ENCODE measurements at regions not wholly inside any gene's neighbourhood (a gene's known extent, or its start where the extent isn't known, plus 50 kb on each side); places are given as distances from the start of the nearest gene placed in this dataset.

DNA sequence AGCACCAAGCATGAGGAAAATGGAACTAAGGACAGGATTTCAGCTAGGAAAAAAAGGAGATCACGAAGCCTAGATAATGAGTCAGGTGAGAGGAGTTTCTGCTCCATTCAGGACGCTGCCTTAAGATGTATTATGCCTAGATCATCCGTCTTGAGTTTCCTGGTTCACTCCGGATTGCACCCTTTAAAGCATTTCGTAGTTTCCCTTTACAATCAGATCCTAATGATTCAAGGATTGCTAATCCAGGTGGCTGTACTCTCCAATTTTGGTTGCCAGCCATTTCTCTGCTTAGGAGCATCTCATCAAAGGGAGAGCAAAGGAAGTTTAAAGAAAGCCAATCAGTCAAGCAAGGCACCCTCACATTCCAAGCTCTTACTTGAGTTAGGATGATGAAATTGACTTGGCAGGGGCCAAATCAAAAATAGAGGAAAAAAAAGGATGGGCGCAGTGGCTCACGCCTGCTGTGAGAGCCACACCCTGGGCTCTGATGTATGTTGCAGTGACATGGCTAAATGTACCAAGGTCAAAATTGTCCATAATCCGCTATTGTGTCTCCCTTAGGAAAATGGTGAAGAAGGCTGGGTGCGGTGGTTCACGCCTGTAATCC is 156.9 kb upstream of the SOD1 start:
- no peak for DNase-seq (ENCODE audit: low spot score)
- no peak for FAIRE-seq

DNA sequence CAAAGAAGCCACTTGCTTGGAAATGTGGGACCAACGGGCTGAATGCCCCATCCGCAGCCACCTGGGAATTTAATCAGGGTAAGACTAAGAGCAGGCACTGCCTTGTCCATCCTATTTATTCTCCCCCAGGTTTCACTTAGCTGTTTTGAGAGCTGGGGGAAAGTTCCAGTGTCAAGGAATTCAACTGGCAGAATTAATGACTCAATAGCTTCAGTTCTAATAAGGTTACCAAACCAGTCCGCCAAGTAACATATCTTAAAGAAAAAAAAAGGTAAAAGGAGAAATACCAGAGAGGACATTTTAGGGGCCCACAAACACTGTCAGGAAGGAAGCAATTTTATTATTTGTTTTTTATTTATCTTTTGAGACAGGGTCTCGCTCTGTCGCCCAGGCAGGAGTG is 157.6 kb upstream of the SOD1 start:
- no peak for DNase-seq (ENCODE audit: low spot score)
- no peak for FAIRE-seq

DNA sequence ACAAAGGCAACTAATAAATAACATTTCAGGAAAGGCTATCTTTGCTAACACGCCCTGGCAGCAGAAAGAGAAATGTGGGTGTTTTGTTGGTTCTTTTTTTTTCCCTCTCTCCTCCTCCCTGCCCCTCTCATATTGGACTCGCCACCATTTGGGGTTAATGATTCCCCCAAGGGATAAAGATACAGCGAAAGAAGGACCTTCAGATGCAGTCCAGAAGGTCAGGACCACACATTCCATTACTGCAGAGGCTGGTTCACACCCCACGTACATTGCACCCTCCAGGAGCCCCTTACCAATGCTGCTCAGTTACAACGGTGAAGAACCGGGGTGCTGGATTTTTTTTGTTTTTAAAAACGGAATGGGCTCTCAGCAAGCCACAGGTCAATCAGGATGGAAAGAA is 156.9 kb upstream of the TIAM1 start:
- no peak for FAIRE-seq
- DNase-seq (ENCODE audit: low spot score), result no peak

DNA sequence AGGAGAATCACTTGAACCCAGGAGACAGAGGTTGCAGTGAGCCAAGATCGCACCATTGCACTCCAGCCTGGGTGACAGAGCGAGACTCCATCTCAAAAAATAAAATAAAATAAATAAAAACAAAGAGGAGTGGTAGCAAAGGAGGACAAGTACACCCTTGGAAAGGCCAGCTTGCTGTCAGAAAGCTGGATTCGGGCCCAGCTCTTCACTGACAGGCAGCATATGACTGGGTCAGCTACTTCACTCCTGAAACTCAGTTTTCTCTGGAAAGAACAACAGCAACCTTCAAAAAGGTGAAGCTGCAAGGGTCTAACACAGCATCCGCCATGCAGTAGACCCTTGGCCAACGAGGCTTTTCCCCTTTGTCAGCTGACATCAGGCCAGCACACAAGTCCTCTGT is 156.0 kb upstream of the TIAM1 start:
- FAIRE-seq (no peak), DNase-seq (ENCODE audit: low spot score) (no peak)

DNA sequence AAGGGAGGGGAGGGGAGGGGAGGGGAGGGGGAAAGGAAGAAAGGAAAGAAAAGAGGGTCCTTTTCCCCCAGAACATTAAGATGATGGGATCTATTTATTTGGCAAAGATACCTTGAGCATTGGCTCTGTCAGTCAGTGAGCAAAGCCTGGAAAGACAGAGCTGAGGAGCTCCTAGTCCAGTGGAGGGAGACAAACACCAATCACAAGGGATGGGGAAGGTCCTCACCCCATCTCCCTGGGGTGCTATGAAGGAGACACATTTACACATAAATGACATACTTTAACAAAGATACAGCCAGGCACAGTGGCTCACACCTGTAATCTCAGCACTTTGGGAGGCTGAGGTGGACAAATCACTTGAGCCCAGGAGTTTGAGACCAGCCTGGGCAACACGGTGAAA is 154.9 kb upstream of the TIAM1 start:
- DNase-seq (ENCODE audit: low spot score) (no peak), FAIRE-seq (no peak)

DNA sequence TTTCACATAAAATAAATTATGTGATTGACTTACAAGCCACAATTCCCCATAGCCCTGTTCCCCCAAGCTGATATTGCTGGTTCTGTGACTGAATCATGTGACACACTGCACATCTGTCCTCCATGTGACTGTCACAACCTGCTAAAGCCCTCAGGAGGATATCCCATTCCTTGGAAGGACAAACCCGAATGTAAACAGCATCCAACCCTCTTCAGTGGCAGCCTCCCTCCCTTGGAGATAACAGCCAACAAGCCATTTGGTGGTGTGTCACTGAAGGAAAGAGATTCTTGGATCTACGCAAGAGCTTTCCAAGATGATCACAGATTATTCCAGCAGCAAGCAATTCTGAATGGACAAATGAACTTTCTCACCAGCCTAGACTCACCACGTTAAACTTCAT is 153.9 kb upstream of the TIAM1 start:
- FAIRE-seq (no peak), DNase-seq (ENCODE audit: low spot score) (no peak)

DNA sequence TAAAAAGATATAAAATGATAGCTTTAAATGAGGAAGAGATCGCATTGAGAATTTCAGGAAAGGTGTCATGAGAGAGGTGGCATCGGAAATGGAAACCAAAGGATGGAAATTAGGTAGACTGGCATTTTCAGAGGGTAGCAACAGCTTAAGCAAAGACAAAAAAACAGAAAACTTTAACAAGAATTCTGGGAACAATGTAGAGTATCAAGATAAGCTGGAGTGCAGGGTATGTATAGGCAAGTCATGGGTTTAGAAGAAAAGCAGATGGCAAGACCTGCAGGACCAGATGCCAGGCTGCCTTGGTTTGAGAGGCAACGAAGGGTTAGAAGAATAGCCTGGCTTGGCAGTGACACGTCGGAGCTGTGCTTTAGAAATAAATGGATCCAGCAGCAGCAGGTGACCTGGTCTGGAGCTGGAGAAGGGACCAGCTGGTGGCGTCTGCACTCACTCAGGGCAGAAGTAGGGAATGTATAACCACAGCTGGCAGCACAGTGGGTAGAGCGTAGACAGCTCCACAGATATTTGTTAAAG is 149.4 kb upstream of the TIAM1 start:
- DNase-seq (ENCODE audit: low spot score) (no peak), FAIRE-seq (no peak)

DNA sequence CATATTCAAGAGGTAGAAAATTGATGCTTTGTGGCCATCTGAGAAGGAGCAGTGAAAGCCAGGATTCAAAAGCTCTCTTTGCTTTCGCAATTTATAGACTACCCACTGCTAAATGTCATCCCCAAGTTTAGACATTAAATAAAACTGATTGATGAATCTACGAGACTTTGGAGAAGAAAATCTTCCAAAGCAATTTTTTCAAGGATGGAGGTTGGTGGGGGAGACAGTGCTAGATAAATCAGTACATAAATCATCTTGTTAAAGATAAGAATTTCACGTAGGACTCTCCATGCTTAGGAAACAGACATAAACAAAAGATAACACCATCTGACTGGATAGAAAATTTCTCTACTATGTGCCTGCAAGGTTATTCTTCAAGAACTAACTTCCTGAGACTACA is 147.6 kb upstream of the TIAM1 start:
- FAIRE-seq, result no peak

DNA sequence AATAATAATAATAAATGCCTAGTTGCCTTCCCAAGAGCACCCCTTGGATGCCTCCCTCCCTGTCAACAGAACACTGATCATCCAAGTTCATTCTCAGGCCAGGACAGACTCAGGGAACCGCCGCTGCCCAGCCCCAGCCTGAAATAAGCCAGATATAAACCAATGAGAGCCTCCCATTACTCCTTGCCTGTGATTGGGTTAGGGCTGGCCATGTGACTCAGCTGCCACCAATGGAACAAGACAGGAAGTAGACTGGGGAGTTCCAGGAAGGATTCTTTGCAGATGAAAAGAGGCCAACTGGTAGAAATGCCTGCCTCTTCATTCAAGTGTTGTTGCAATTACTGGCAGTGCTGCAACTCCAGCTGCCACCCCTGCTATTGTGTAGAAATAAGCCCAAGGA is 146.4 kb upstream of the TIAM1 start:
- DNase-seq (ENCODE audit: low spot score) (no peak), FAIRE-seq (no peak)

More for the DNA sequence above, 147.6 kb upstream of the TIAM1 start:
- DNase-seq (ENCODE audit: low spot score), result no peak

DNA sequence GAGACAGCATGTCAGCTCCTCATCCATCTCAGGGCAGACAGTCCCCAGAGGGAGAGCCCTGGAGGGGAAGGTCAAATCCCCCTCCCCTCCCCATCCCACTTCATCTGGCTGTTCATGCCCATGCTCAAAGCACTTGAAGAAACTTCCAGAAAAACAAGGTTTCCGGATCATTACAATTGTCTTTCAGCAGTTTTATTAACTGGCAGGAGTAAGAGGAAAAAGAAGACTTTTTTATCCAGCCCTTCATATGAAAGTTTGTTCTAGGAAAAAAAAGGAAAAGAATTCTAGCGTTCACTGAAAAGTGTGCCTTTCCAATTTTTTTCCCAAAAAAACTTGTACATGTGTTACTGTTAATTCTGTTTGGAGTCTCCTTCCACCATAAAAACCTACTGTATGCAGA is 145.7 kb upstream of the TIAM1 start:
- DNase-seq (ENCODE audit: low spot score) (no peak), FAIRE-seq (no peak)

DNA sequence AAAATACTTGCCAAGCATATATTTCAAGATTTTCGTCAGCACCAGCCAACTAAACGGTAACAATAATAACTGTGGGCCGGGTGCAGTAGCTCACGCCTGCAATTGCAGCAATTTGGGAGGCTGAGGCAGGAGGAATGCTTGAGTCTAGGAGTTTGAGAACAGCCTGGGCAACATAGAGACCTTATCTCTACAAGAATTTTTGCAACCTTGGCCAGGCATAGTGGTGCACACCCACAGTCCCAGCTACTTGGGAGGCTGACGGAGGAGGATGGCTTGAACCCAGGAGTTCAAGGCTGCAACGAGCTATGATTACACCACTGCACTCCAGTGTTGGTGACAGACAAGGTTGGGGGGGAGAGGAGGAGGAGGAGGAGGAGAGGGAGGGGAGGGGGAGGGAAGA is 145.0 kb upstream of the TIAM1 start:
- no peak for DNase-seq (ENCODE audit: low spot score)
- no peak for FAIRE-seq

DNA sequence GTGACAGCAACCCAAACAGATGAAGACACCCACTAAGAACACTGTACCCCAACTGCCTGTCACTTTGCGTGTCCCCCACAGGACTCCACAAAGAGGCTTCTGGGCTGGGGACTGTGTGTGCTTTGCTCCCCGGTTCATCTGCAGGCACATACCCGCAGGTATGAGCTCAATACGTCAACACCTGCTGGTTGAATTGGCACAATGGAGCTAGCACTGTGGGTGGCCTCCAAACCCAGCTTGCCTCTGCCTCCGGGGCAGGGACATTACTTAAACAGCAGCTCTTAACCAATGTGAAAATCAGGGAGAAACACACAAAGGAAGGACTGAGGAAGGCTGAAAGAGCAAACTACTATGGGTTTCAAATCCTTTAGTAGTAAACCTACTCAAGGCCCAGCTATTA is 140.2 kb upstream of the TIAM1 start:
- FAIRE-seq, result no peak

DNA sequence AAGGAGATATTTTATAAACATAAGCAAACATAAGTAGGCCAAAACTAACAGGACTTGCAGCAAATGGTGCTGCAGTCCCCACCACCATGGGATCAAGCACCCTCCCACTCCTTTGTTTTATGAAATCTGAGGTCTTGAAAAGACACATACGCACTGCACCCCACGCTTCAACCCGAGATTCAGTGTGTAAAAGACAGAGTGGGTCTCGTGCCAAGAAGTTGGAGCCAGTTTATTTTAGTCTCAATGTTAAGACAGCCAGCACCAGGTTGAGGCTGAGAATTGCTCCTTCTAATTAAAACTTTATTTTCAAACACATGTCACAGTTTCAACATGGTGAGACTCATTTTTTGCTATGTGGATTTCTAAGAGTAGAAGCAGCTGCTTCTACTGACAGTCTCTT is 139.1 kb upstream of the TIAM1 start:
- FAIRE-seq, result no peak

More for the DNA sequence above, 140.2 kb upstream of the TIAM1 start:
- DNase-seq (ENCODE audit: low spot score), result no peak

DNA sequence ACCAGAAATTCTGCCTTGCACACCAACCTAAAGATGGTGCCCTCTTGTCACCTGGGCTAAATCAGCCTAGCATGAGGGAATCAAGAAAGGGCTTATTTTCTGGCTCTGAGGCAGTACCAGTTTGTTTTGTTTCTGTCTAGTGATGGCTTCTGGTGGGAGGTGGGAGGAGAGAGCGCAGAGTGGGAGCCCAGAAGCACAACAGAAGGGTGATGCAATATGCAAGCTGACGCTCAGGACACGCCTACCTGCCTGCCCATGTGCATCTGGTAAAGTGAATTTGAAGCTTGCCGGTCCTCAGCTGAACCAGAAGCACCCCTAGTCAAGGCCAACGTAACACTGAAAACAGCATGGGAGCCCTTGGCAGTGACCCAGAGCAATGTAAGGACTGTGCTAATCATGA is 138.4 kb upstream of the TIAM1 start:
- FAIRE-seq (no peak), DNase-seq (ENCODE audit: low spot score) (no peak)

More for the DNA sequence above, 139.1 kb upstream of the TIAM1 start:
- DNase-seq (ENCODE audit: low spot score), result no peak

DNA sequence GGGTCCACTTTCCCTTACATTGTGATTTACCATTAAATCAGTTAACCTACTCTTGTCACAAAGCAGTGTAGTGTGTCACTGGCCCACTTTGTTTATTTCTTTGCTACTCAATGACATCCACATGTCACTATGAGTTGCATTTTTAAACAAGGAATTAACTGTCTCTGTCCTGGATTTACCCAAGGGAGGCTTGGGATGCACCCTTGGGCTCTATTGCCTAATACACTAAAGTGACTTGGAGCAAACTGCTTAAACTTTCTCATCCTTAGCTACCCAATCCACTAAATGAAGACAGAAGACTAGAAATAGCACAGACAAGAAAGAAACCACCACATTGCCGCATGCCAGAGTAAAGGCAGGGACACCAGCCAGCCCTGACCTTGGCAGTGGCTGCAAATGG is 136.2 kb upstream of the TIAM1 start:
- no peak for DNase-seq (ENCODE audit: low spot score)
- FAIRE-seq, result no peak

DNA sequence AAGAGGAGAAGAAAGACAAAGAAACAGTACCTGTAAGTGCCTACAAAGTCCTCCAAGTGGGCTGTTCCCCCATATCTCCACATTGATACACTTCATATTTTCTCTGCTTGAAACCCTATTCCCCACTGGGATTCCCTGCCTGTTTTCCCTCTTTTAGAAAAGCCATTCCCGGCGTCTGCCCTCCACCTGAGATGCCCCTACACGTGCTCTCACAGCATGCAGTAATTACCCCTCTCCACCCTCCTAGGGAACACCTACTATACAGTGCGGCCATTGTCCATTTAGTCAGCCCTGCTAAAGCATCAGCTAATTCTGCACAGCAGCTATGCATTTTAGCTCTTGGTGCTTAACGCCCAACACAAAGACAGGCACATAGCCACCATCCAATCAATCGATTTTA is 135.7 kb upstream of the TIAM1 start:
- FAIRE-seq, result no peak
- DNase-seq (ENCODE audit: low spot score), result no peak

DNA sequence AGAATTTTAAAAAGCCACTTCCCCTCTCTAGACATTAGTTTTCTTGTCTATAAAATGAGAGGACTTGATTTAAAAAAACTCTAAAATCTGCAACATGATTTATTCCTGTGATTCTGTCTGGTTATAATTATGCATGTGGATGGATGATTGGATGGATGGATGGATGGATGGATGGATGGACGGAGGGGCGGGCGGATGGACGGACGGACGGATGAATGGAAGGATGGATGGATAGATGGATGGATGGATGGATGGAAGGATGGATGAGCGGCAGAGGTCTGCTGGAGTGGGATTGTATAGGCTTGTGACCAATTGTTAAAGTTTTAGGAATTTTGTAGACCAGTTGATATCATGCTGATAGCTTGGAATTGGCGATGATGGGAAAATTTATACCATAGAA is 135.2 kb upstream of the TIAM1 start:
- FAIRE-seq (no peak), DNase-seq (ENCODE audit: low spot score) (no peak)

DNA sequence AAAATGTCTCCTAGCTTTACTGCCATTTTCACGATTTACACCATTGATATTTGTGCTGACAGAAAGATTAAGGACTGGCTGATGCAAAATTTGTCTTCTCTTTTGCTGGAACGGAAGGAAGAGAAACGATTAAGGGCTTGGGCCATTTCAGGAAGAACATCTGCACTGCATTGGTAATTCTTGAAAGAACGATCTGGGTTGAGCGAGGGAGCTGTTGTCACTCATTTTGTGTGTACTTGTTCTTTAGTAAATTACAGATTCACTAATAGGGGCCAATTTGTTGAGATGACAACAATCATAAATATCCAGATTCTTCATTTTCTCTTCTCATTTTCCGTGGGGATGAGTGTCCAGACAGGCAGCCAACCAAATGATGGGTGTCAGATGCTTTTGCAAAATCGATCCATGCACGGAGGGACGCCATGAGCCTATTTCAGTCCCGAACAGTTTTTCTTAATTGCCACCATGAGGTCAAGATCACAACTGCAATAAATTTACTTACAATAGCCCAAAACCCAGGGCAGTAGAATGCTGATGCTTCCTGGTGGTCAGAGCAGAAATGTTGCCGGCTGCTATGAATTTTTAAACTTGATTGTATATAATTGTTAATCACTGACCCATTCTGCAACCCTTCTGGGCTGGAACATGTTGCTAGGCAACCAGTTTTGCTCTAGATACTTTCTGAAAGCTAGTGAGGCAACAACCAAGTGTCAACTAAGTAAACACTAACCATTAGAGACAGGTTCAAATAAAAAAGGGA is 132.4 kb upstream of the TIAM1 start:
- DNase-seq (ENCODE audit: low spot score) (no peak), FAIRE-seq (no peak)

DNA sequence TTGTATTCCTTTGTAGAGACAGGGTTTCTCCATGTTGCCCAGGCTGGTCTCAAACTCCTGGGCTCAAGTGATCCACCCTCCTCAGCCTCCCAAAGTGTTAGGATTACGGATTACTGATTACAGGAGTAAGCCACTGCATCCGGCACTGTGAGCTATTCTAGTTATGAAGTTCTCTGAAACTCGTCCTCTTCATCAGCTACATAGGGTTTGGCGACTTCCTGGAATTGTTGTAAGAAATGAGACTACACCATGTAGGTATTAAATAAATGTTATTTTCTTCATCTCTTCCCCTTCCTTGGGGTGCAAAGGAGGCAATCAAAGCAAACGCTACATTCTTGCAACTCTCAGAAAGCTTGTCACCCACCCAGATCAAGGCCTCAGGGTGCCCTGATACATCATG is 131.2 kb upstream of the TIAM1 start:
- DNase-seq (ENCODE audit: low spot score) (no peak), FAIRE-seq (no peak)

DNA sequence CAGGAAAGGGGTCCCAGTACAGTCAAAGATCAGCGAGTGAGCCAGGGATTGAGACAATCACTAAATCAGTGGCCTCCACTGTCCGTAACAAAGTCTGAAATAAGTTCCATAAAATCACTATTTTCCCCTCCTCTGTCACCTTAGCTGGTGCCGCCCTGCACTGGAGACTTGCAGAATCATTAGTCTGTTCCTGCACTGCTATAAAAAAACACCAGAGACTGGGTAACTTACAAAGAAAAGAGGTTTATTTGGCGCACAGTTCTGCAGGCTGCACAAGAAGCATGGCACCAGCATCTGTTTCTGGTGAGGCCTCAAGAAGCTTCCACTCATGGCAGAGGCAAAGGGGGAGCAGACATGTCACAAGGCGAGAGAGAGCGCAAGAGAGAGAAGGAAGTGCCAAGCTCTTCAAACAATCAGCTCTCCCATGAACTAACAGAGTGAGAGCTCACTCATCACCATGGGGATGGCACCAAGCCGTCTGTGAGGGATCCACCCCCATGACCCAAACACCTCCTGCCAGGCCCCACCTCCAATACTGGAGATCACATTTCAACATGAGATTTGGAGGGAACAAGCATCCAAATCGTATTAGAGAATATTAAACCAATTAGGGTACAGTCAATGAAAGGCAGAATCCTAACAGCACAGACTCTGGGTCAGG is 129.8 kb upstream of the TIAM1 start:
- no peak for FAIRE-seq
- DNase-seq (ENCODE audit: low spot score), result no peak

DNA sequence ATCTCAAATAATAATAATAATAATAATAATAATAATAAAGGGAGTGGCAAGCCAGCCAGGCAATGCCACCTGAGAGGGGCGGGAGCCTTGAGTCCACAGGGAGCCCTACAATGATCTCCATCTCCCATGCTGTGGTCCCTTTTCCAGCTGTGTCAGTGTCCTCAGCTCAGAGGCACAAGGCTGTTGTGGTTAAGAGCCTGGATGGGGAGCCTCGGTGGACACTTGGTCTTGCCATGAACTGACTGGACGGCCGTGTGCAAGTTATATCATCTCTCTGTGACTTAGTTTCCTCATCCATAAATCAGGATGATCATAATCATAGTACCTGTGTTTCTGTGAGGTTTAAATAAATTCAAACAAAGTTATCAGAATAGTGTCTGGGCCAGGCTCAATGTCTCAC is 127.8 kb upstream of the TIAM1 start:
- no peak for DNase-seq (ENCODE audit: low spot score)
- no peak for FAIRE-seq

DNA sequence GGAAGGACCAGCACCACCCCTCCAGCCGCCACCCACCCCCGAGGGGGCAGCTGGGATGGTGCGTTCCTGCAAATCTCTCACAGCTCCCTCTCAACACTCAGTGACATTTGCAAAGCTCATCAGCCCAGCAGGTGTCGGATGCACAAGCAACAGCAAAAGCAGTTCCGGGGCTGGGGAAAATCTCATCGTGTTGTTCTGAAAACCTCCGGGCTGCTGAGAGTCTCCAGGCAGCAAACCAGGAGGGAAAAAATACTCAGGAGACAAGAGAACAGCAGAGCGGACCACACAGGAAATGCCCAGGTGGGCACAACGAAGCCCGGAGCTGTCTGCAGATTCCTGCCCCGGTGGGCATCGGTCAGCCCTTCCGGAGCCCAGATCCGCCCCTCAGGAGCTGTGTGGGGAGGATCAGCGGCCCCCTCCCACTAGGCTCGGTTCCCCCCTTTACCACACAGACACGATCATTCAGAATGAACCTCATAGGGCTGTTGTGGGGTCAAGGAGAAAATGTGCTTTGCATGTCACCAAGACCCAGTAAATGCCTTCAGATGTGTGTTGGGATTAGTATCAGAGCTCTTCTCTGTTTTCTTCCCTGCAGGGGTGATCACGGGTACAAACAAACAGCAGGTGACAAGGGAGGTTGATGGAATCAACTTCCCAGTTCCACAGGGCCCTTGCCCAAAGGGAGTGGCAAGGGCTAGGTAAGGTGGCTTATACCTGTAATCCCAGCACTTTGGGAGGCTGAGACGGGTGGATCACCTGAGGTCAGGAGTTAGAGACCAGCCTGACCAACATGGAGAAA is 127.0 kb upstream of the TIAM1 start:
- no peak for DNase-seq (ENCODE audit: low spot score)
- no peak for FAIRE-seq

Measured in RCC 7860 (cell line).